Activated B cell treated with CpG ODN at 0.5 μM for 24 hours (primary cell): ENCODE measurements at regions not wholly inside any gene's neighbourhood (a gene's known extent, or its start where the extent isn't known, plus 50 kb on each side); places are given as distances from the start of the nearest gene placed in this dataset.
"Not testable (repeated sequence)": the region's sequence is repeated elsewhere in the genome, so short reads cannot be mapped to it uniquely, and the experiment has no call there.

ENCODE experiments used
- ATAC-seq: fragments of 200-7000 bp; cut with Tn5 transposase; one replicate; pipeline ENCODE4 v1.10.0; 2021; ENCODE audit warnings: low read depth, mild to moderate bottlenecking, moderate library complexity
- CTCF ChIA-PET: fragments of 350-600 bp; sonication (Branson Sonifier 250); formaldehyde crosslinking; loops from one replicate; lab custom pipeline; 2021; ENCODE audit warnings: antibody characterized with exemption; lab: Charles Lee
- POLR2A ChIA-PET: fragments of 350-600 bp; sonication (Branson Sonifier 250); formaldehyde crosslinking; loops from one replicate; lab custom pipeline; 2021; ENCODE audit warnings: antibody characterized with exemption; lab: Charles Lee
- DNase-seq: peaks from one replicate; pipeline ENCODE4 v3.0.0; 2022
- H3K27ac Mint-ChIP-seq: one replicate; pipeline ENCODE4 v1.8.0; 2020; ENCODE audit warnings: mixed read lengths
- H3K27me3 Mint-ChIP-seq: one replicate; pipeline ENCODE4 v1.8.0; 2021; ENCODE audit warnings: mixed read lengths
- H3K36me3 Mint-ChIP-seq: one replicate; pipeline ENCODE4 v1.8.0; 2021; ENCODE audit warnings: low read depth, mixed read lengths
- H3K4me1 Mint-ChIP-seq: one replicate; pipeline ENCODE4 v1.8.0; 2021; ENCODE audit warnings: mixed read lengths
- H3K4me3 Mint-ChIP-seq: one replicate; pipeline ENCODE4 v1.8.0; 2020; ENCODE audit warnings: mild to moderate bottlenecking, mixed read lengths
- H3K9me3 Mint-ChIP-seq: one replicate; pipeline ENCODE4 v1.8.0; 2020; ENCODE audit warnings: mixed read lengths
- intact Hi-C: fragments of 100-400 bp; cut with micrococcal nuclease; formaldehyde crosslinking; loops from one replicate; pipeline ENCODE4 v1.15.1; 2024
- TF ChIP-seq, protein P1 (sequence below): fragments of 200-600 bp; IDR thresholded peaks from one replicate; pipeline ENCODE4 v1.8.0; 2022; ENCODE audit warnings: antibody characterized with exemption, mild to moderate bottlenecking

DNA sequence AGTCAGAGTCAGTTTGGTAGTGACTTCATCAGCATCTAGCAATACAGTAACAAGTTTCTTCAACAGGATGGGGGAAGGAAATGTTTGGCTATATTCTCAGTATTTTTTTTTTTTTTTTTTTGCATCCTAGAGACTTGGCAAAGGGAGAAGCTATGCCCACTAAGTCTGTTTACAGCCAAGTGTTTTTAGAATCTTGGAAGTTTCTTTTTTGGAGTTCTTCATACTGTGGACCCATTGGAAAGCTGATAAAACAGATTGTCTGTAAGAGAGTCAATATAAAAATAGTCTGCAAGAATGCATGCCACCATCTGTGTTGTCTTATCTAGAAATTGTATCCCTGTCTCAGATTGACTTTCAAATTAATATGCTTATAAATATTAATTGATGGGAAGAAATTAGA, 171.2 kb downstream of the ADCYAP1 start:
- Mint-ChIP-seq H3K4me1 (no peaks in the 10 kb centered on the region), H3K4me3 (no peak overlapping the region), H3K27ac (no peak overlapping the region), H3K27me3 (no peaks in the 10 kb centered on the region), H3K9me3 (no peaks in the 10 kb centered on the region), H3K36me3 (no peaks in the 10 kb centered on the region)
- POLR2A ChIA-PET = no interaction called here
- TF ChIP-seq, protein P1, sequence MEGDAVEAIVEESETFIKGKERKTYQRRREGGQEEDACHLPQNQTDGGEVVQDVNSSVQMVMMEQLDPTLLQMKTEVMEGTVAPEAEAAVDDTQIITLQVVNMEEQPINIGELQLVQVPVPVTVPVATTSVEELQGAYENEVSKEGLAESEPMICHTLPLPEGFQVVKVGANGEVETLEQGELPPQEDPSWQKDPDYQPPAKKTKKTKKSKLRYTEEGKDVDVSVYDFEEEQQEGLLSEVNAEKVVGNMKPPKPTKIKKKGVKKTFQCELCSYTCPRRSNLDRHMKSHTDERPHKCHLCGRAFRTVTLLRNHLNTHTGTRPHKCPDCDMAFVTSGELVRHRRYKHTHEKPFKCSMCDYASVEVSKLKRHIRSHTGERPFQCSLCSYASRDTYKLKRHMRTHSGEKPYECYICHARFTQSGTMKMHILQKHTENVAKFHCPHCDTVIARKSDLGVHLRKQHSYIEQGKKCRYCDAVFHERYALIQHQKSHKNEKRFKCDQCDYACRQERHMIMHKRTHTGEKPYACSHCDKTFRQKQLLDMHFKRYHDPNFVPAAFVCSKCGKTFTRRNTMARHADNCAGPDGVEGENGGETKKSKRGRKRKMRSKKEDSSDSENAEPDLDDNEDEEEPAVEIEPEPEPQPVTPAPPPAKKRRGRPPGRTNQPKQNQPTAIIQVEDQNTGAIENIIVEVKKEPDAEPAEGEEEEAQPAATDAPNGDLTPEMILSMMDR = no peak
- CTCF ChIA-PET = no interaction called here
- ATAC-seq (no peak), DNase-seq (no peak)
- intact Hi-C loops = no loop called here

DNA sequence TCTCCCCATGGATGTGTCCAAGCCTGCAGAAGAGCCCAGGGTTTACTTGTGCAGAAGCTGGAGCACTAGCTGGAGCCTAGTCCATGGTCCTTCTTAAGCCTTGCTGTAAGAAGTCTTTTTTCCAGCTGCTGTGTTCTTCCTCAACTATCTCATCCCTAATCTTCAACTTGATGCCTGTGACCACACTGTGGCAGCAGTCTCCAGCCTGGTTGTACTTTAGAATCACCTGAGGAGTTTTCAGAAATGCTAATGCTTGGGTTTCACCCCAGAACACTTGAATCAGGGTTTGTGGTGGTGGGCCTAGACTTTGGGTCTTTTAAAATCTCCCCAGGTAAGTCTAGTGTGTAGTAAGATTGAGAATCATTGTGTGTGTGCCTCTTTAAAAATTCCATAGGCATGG, 173.6 kb downstream of the ADCYAP1 start:
- H3K4me3 Mint-ChIP-seq = no peak overlapping the region
- H3K9me3 Mint-ChIP-seq = no peaks in the 10 kb centered on the region
- DNase-seq = no peak
- H3K4me1 Mint-ChIP-seq = no peaks in the 10 kb centered on the region
- TF ChIP-seq, protein P1 = no peak
- ChIA-PET CTCF (no interaction called here), POLR2A (no interaction called here)
- no peaks in the 10 kb centered on the region for H3K36me3 Mint-ChIP-seq
- H3K27ac Mint-ChIP-seq = no peak overlapping the region
- intact Hi-C loops = no loop called here
- no peaks in the 10 kb centered on the region for H3K27me3 Mint-ChIP-seq
- ATAC-seq = no peak

DNA sequence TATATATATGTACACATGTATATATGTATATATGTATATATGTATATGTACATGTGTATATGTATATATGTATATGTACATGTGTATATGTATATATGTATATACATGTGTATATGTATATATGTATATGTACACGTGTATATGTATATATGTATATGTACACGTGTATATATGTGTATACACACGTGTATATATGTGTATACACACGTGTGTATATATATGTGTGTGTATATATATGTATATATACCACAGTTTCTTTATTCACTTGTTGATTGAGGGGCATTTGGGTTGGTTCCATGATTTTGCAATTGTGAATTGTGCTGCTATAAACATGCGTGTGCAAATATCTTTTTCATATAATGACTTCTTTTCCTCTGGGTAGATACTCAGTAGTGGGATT, 179.0 kb downstream of the ADCYAP1 start:
- ATAC-seq, H3K27ac Mint-ChIP-seq, H3K9me3 Mint-ChIP-seq, DNase-seq, CTCF ChIA-PET, H3K27me3 Mint-ChIP-seq, H3K4me3 Mint-ChIP-seq, H3K4me1 Mint-ChIP-seq, intact Hi-C loops, POLR2A ChIA-PET, H3K36me3 Mint-ChIP-seq: not testable (repeated sequence)

DNA sequence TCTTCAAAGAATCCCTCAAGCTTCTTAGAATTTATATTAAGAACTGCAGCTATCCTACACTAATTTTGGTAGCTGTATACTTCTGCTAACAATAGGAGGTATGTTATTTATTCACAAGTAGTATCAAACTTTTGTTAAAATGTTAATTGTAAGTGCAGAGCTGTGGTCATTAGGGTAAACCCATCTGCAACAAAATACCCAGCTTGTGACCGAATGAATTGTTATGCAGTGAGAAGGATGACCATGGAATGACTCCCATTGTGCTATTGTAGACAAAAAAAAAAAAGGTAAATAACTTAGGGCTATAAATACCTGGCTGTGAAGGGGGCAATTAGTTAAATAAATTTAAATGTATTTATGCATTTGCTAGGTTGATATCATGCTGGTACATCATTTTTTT, 186.1 kb downstream of the ADCYAP1 start:
- intact Hi-C loops = no loop called here
- Mint-ChIP-seq H3K4me3 (no peak overlapping the region), H3K27me3 (no peaks in the 10 kb centered on the region), H3K36me3 (no peaks in the 10 kb centered on the region), H3K27ac (no peak overlapping the region), H3K4me1 (no peaks in the 10 kb centered on the region), H3K9me3 (peaks cover 4% of the 10 kb centered on the region)
- TF ChIP-seq, protein P1 = no peak
- no peak for ATAC-seq
- no peak for DNase-seq
- POLR2A ChIA-PET = no interaction called here
- CTCF ChIA-PET = no interaction called here

DNA sequence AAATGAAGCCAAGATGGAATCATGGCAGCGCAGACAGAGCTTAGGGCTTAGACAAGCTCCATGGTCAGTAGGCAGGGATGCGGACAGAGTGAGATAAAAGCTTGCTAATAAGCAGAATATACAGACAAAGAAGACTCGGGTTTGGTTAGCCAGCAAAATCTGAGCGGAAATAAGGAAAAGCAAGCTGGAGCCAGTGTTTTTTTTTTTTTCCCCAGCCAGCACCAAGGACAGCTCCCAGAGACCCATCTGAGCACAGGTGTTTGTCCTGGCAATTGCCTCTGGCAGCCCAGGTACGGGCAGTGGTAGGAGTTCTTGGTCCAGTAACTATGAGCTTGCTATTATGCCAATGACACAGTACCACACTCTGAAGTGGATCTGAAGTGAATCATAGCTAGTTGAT, 187.6 kb downstream of the ADCYAP1 start:
- intact Hi-C loops = no loop called here
- TF ChIP-seq, protein P1 = no peak
- peaks cover 3% of the 10 kb centered on the region for H3K9me3 Mint-ChIP-seq
- H3K36me3 Mint-ChIP-seq = no peaks in the 10 kb centered on the region
- ChIA-PET CTCF (no interaction called here), POLR2A (interaction anchor here (0.6 kb wide), 1 partner anchor 16 kb away, joined by 4 read pairs; no protein-coding TSS in a partner anchor)
- no peak for DNase-seq
- no peaks in the 10 kb centered on the region for H3K27me3 Mint-ChIP-seq
- H3K27ac Mint-ChIP-seq = no peak overlapping the region
- no peaks in the 10 kb centered on the region for H3K4me1 Mint-ChIP-seq
- H3K4me3 Mint-ChIP-seq = no peak overlapping the region
- ATAC-seq = no peak

DNA sequence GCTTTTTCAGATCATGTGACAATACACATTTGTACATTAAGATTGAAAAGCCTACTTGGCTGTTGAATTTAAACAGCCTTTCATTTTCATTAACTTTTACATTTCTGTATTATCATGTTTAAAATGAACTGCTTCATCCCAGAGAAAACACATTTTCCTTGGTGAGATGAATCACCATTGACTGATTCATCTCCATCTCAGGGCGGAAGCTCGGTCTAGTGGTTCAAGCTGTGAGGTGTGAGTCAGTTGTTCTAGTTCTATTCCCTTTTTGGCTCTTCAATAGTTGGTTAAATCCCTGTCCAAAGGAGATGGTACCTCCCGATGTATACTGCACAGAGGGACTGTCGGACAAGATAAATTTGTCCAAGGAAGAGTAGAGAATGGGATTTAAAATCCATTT, 189.7 kb downstream of the ADCYAP1 start:
- CTCF ChIA-PET = no interaction called here
- Mint-ChIP-seq H3K9me3 (peaks cover 10% of the 10 kb centered on the region), H3K4me1 (no peaks in the 10 kb centered on the region), H3K4me3 (no peak overlapping the region), H3K27ac (no peak overlapping the region), H3K27me3 (no peaks in the 10 kb centered on the region), H3K36me3 (no peaks in the 10 kb centered on the region)
- intact Hi-C loops = no loop called here
- no peak for DNase-seq
- POLR2A ChIA-PET = no interaction called here
- no peak for ATAC-seq
- TF ChIP-seq, protein P1 = no peak

DNA sequence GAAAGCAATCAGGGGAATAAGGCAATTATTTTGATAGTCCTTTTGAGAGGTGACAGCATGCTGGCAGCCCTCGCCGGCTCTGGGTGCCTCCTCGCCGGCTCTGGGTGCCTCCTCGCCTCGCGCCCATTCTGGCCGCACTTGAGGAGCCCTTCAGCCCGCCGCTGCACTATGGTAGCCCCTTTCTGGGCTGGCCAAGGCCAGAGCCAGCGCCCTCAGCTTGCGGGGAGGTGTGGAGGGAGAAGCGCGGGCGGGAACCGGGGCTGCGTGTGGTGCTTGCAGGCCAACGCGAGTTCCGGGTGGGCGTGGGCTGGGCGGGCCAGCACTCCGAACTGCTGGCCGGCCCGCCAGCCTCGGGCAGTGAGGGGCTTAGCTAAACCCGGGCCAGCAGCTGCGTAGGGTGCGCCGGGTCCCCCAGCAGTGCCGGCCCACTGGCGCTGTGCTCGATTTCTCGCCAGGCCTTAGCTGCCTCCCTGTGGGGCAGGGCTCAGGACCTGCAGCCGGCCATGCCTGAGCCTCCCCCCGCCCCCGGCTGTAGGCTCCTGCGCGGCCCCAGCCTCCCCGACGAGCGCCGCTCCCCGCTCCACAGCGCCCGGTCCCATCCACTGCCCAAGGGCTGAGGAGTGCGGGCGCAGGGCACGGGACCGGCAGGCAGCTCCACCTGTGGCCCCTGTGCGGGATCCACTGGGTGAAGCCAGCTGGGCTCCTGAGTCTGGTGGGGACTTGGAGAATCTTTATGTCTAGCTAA, 193.5 kb downstream of the ADCYAP1 start:
- H3K4me1 Mint-ChIP-seq, H3K36me3 Mint-ChIP-seq, POLR2A ChIA-PET, H3K27me3 Mint-ChIP-seq, H3K27ac Mint-ChIP-seq, H3K4me3 Mint-ChIP-seq, CTCF ChIA-PET, ATAC-seq, intact Hi-C loops, DNase-seq: not testable (repeated sequence)
- peaks cover 16% of the 10 kb centered on the region for H3K9me3 Mint-ChIP-seq
